A549 (cell line): ENCODE measurements at regions not wholly inside any gene's neighbourhood (a gene's known extent, or its start where the extent isn't known, plus 50 kb on each side); places are given as distances from the start of the nearest gene placed in this dataset.
"Not testable (repeated sequence)": the region's sequence is repeated elsewhere in the genome, so short reads cannot be mapped to it uniquely, and the experiment has no call there.

Source experiments
- ATAC-seq, 2 experiments: fragments of 200-7000 bp in 1 of 2; fragments of >200 bp in 1 of 2; cut with Nextera tagmentation in 1 of 2; cut with Tn5 transposase in 1 of 2; 3 replicates each; pipeline versions ENCODE4 v1.8.0 to v1.9.1; 2018 to 2020; ENCODE audit warnings: mild to moderate bottlenecking in 1 of 2, moderate library complexity in 1 of 2
- CTCF ChIA-PET: fragments of 300-600 bp; sonication (Branson Sonifier 250); formaldehyde crosslinking; extraction: SDS; loops from one replicate; lab custom pipeline; 2021; ENCODE audit warnings: antibody characterized with exemption, inconsistent platforms; lab: Yijun Ruan, JAX
- POLR2A ChIA-PET: fragments of 350-600 bp; formaldehyde crosslinking; extraction: SDS; loops from one replicate; lab custom pipeline; 2021; ENCODE audit warnings: antibody characterized with exemption, inconsistent platforms; lab: Yijun Ruan, JAX
- DNase-seq, 2 experiments: peaks; one replicate each; pipeline versions ENCODE4 v3.0.0 to v3.0.0-alpha.2; 2011 to 2016; ENCODE audit warnings: low read depth in 1 of 2, low spot score in 1 of 2
- FAIRE-seq: peaks from 2 replicates; lab custom pipeline; 2011; peaks lifted over from hg19 to GRCh38; lab: Jason Lieb, UNC
- H3K27ac ChIP-seq, 2 experiments: fragments of >200 bp; sonication (Bioruptor Twin); formaldehyde crosslinking; 3 replicates each; pipeline ENCODE4 v1.5.1; 2016 to 2017
- H3K4me1 ChIP-seq: fragments of >200 bp; sonication (Bioruptor Twin); formaldehyde crosslinking; 3 replicates; pipeline ENCODE4 v1.6.1; 2016
- H3K4me2 ChIP-seq: fragments of >200 bp; sonication (Bioruptor Twin); formaldehyde crosslinking; 3 replicates; pipeline ENCODE4 v1.6.1; 2016
- H3K4me3 ChIP-seq: fragments of >200 bp; sonication (Bioruptor Twin); formaldehyde crosslinking; 3 replicates; pipeline ENCODE4 v1.5.1; 2016
- H3K9me3 ChIP-seq: fragments of >200 bp; sonication (Bioruptor Twin); formaldehyde crosslinking; 3 replicates; pipeline ENCODE4 v1.6.1; 2016
- BHLHE40 ChIP-seq: IDR thresholded peaks from 2 replicates; pipeline ENCODE4 v1.6.1; 2012; ENCODE audit warnings: low read depth, low read length, inconsistent platforms
- CTCF ChIP-seq: fragments of >200 bp; sonication (Bioruptor Twin); formaldehyde crosslinking; IDR thresholded peaks from 3 replicates; pipeline ENCODE4 v1.5.1; 2016
- E2F6 ChIP-seq: IDR thresholded peaks from 2 replicates; pipeline ENCODE4 v1.6.1; 2012; ENCODE audit warnings: low read depth, borderline replicate concordance
- EHMT2 ChIP-seq: fragments of 200-600 bp; sonication (generic); IDR thresholded peaks from 2 replicates; pipeline ENCODE4 v1.6.1; 2016; ENCODE audit warnings: antibody characterized with exemption, low read depth, mild to moderate bottlenecking, moderate library complexity
- GATA3 ChIP-seq: IDR thresholded peaks from 2 replicates; pipeline ENCODE4 v1.6.1; 2012; ENCODE audit warnings: borderline replicate concordance
- HDAC2 ChIP-seq: fragments of 200-600 bp; sonication (generic); IDR thresholded peaks from 2 replicates; pipeline ENCODE4 v1.6.1; 2016
- HES2 ChIP-seq: fragments of >200 bp; sonication (Bioruptor Twin); formaldehyde crosslinking; IDR thresholded peaks from 2 replicates; pipeline ENCODE4 v1.6.1; 2016
- KDM5A ChIP-seq: fragments of 200-600 bp; sonication (generic); IDR thresholded peaks from 2 replicates; pipeline ENCODE4 v1.6.1; 2016; ENCODE audit warnings: antibody characterized with exemption, mild to moderate bottlenecking
- MAFK ChIP-seq: fragments of 450-650 bp; IDR thresholded peaks from 2 replicates; pipeline ENCODE4 v1.6.1; 2014; ENCODE audit not compliant: partially characterized antibody
- MAZ ChIP-seq: fragments of 150-350 bp; IDR thresholded peaks from 2 replicates; pipeline ENCODE4 v1.6.1; 2014; ENCODE audit warnings: antibody characterized with exemption, low read depth, low read length, borderline replicate concordance
- NFE2L2 ChIP-seq: fragments of 150-350 bp; conservative IDR thresholded peaks from 2 replicates; pipeline ENCODE4 v1.6.1; 2014; ENCODE audit warnings: low read length
- TP53 ChIP-seq: fragments of 250-450 bp; sonication (Bioruptor Pico); IDR thresholded peaks from 2 replicates; pipeline ENCODE4 v1.5.0; 2021; ENCODE audit warnings: mild to moderate bottlenecking, moderate library complexity
- ZFP36 ChIP-seq: fragments of 450-650 bp; IDR thresholded peaks from 2 replicates; pipeline ENCODE4 v1.6.1; 2014; ENCODE audit warnings: borderline replicate concordance; ENCODE audit not compliant: partially characterized antibody
- ZSCAN20 ChIP-seq: fragments of 250-450 bp; sonication (Bioruptor Pico); IDR thresholded peaks from 2 replicates; pipeline ENCODE4 v1.8.0; 2022; ENCODE audit warnings: mild to moderate bottlenecking, moderate library complexity
- WGBS: methylation state at CpG from one replicate; pipeline ENCODE4 v1.1.6; 2017; ENCODE audit errors: missing lambda C conversion rate; 5-methylcytosine and 5-hydroxymethylcytosine counted together
- TF ChIP-seq, protein P1 (sequence below): fragments of 250-450 bp; sonication (Bioruptor Pico); IDR thresholded peaks from 2 replicates; pipeline ENCODE4 v1.5.0; 2021; ENCODE audit warnings: mild to moderate bottlenecking, moderate library complexity, borderline replicate concordance

- WGBS = 2% methylated on average over 2 of the region's 2 CpGs
- ChIA-PET CTCF (no interaction called here), POLR2A (no interaction called here)
- no peaks in the 10 kb centered on the region for H3K9me3 ChIP-seq
- ATAC-seq (no peak), FAIRE-seq (peak; percentile 28), DNase-seq (no peak)
- H3K4me1 ChIP-seq = no peaks in the 10 kb centered on the region
- no peak overlapping the region for H3K27ac ChIP-seq
- TF ChIP-seq MAZ (no peak), MAFK (peak; percentile 20), ZSCAN20 (CRISPR knock-in tag) (no peak), HDAC2 (no peak)
- TF ChIP-seq, all 56 proteins: peak for 1
- no peak overlapping the region for H3K4me2 ChIP-seq
- H3K4me3 ChIP-seq = no peak overlapping the region
Measured at GRCh38 chr11:42849362-42849761, 462.4 kb upstream of the API5 start.

GRCh38 chr11:42857344-42857743, 454.5 kb upstream of the API5 start:
- ChIA-PET POLR2A (no interaction called here), CTCF (no interaction called here)
- Histone ChIP-seq H3K4me1 (no peaks in the 10 kb centered on the region), H3K4me2 (no peak overlapping the region), H3K9me3 (no peaks in the 10 kb centered on the region), H3K27ac (no peak overlapping the region), H3K4me3 (no peak overlapping the region)
- no peak for FAIRE-seq
- no peak for DNase-seq
- ATAC-seq = no peak
- 0% methylated on average over 2 of the region's 2 CpGs for WGBS
- TF ChIP-seq, protein P1, sequence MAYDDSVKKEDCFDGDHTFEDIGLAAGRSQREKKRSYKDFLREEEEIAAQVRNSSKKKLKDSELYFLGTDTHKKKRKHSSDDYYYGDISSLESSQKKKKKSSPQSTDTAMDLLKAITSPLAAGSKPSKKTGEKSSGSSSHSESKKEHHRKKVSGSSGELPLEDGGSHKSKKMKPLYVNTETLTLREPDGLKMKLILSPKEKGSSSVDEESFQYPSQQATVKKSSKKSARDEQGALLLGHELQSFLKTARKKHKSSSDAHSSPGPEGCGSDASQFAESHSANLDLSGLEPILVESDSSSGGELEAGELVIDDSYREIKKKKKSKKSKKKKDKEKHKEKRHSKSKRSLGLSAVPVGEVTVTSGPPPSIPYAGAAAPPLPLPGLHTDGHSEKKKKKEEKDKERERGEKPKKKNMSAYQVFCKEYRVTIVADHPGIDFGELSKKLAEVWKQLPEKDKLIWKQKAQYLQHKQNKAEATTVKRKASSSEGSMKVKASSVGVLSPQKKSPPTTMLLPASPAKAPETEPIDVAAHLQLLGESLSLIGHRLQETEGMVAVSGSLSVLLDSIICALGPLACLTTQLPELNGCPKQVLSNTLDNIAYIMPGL (CRISPR knock-in tag) = no peak
- TF ChIP-seq, all 56 proteins: peak for 0

DNA sequence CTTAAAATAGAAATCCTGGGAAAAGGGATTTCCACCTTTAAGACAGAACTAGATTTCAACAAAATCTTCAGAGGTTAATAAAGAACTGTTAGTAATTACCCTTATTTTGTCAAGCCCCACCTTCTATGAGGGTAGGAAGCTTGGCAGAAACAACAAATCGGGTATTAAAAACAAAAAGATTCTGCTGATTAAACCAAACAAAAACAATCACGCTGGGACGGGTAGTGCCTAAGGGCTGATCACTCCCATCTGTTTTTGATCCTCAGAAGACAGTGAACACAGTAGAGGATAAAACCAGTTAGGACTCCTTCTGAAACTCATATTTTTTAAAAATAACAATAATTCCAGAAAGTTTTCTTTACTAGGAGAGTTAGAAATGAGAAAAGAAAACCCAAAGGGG, 441.3 kb upstream of the API5 start:
- Histone ChIP-seq H3K4me3 (no peak overlapping the region), H3K4me1 (no peaks in the 10 kb centered on the region), H3K9me3 (no peaks in the 10 kb centered on the region), H3K4me2 (no peak overlapping the region), H3K27ac (no peak overlapping the region)
- CTCF ChIA-PET = no interaction called here
- FAIRE-seq = no peak
- DNase-seq = no peak
- POLR2A ChIA-PET = no interaction called here
- no peak for TF ChIP-seq KDM5A
- TF ChIP-seq BHLHE40 = no peak
- TF ChIP-seq NFE2L2 = no peak
- TF ChIP-seq HDAC2 = no peak
- no peak for TF ChIP-seq E2F6
- no peak for TF ChIP-seq GATA3
- TF ChIP-seq ZFP36 = no peak
- TF ChIP-seq TP53 (CRISPR knock-in tag) = no peak
- no peak for TF ChIP-seq HES2
- TF ChIP-seq CTCF = no peak
- TF ChIP-seq EHMT2 = no peak
- no peak for ATAC-seq
- WGBS = 9% methylated on average over 3 of the region's 3 CpGs

- DNase-seq, CTCF ChIA-PET, H3K4me2 ChIP-seq, H3K4me1 ChIP-seq, FAIRE-seq, H3K4me3 ChIP-seq, H3K27ac ChIP-seq, POLR2A ChIA-PET, ATAC-seq, H3K9me3 ChIP-seq: not testable (repeated sequence)
- WGBS = no CpG with 5 or more reads among the region's 23 CpGs
Measured at GRCh38 chr11:42873800-42874405, 437.9 kb upstream of the API5 start.

GRCh38 chr11:42881335-42881734, 430.5 kb upstream of the API5 start:
- WGBS = 0% methylated on average over 4 of the region's 17 CpGs
- CTCF ChIA-PET = not testable (repeated sequence)

More at GRCh38 chr11:42881335-42881734, 430.5 kb upstream of the API5 start:
- H3K9me3 ChIP-seq, H3K4me2 ChIP-seq, H3K4me3 ChIP-seq, FAIRE-seq, DNase-seq, POLR2A ChIA-PET, H3K4me1 ChIP-seq, H3K27ac ChIP-seq, ATAC-seq: not testable (repeated sequence)
